ENCODE measurements at regions not wholly inside any gene's neighbourhood (a gene's known extent, or its start where the extent isn't known, plus 50 kb on each side); places are given as distances from the start of the nearest gene placed in this dataset.
A peak's percentile ranks its signal among the peaks of the same experiment; 100 is the strongest.

DNA sequence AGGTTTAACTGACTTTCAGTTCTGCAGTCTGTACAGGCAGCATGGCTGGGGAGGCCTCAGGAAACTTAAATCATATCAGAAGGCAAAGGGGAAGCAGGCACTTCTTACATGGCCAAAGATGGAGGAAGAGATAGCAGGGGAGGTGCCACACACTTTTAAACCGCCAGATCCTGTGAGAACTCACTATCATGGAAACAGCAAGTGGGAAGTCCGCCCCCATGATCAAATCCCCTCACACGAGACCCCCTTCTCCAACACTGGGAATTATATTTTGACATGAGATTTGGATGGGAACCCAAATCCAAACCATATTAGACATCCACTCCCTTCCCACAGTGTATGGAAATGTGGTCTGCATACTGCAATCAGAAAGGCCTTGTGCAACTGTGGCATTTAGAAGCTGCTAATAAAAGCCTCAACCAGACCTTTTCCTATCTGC, 148.2 kb downstream of the FCRL5 start (continued):
- TF ChIP-seq, protein P1, sequence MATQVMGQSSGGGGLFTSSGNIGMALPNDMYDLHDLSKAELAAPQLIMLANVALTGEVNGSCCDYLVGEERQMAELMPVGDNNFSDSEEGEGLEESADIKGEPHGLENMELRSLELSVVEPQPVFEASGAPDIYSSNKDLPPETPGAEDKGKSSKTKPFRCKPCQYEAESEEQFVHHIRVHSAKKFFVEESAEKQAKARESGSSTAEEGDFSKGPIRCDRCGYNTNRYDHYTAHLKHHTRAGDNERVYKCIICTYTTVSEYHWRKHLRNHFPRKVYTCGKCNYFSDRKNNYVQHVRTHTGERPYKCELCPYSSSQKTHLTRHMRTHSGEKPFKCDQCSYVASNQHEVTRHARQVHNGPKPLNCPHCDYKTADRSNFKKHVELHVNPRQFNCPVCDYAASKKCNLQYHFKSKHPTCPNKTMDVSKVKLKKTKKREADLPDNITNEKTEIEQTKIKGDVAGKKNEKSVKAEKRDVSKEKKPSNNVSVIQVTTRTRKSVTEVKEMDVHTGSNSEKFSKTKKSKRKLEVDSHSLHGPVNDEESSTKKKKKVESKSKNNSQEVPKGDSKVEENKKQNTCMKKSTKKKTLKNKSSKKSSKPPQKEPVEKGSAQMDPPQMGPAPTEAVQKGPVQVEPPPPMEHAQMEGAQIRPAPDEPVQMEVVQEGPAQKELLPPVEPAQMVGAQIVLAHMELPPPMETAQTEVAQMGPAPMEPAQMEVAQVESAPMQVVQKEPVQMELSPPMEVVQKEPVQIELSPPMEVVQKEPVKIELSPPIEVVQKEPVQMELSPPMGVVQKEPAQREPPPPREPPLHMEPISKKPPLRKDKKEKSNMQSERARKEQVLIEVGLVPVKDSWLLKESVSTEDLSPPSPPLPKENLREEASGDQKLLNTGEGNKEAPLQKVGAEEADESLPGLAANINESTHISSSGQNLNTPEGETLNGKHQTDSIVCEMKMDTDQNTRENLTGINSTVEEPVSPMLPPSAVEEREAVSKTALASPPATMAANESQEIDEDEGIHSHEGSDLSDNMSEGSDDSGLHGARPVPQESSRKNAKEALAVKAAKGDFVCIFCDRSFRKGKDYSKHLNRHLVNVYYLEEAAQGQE (IDR thresholded peaks at IDR 0.05; ENCODE audit: unreplicated experiment), result no peak
- TF ChIP-seq, protein P2, sequence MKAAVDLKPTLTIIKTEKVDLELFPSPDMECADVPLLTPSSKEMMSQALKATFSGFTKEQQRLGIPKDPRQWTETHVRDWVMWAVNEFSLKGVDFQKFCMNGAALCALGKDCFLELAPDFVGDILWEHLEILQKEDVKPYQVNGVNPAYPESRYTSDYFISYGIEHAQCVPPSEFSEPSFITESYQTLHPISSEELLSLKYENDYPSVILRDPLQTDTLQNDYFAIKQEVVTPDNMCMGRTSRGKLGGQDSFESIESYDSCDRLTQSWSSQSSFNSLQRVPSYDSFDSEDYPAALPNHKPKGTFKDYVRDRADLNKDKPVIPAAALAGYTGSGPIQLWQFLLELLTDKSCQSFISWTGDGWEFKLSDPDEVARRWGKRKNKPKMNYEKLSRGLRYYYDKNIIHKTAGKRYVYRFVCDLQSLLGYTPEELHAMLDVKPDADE (IDR thresholded peaks at IDR 0.05), result no peak
- no peak for TF ChIP-seq POLR2AphosphoS5 (IDR thresholded peaks at IDR 0.05; ENCODE audit: low read depth)
- no peak for TF ChIP-seq EZH2phosphoT487 (IDR thresholded peaks at IDR 0.05; ENCODE audit: unreplicated experiment)

DNA sequence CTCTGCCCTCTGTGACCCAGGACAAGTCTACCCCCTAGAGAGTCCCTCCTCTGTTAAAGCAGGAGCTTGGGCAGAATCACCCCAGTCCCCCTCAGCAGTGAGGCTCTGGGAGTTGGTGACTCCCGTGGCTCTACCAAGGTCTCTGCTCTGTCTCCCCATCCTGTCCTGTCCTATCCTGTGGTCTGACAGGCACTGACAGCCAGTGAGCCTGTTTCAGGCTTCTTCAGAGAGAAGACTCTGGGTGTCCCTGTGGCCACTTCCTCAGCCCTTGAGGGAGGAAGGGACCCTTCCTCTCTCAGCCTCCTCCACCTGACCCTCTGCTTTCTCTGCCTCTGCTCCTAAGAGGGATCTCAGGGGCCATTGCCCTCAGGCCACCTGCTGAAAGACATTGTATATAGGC, 148.7 kb downstream of the FCRL5 start:
- Mint-ChIP-seq H3K4me3 (no peak overlapping the region), H3K36me3 (ENCODE audit: low read depth) (no peaks in the 10 kb centered on the region), H3K9me3 (no peaks in the 10 kb centered on the region), H3K27ac (no peak overlapping the region), H3K27me3 (ENCODE audit: insufficient read depth, low read depth, poor library complexity) (peaks cover 2% of the 10 kb centered on the region), H3K4me1 (peaks cover 15% of the 10 kb centered on the region)
- Histone ChIP-seq H3K4me1 (ENCODE audit: insufficient read depth) (no peaks in the 10 kb centered on the region), H3K27me3 (ENCODE audit: insufficient read depth) (no peaks in the 10 kb centered on the region), H3K27ac (ENCODE audit: low read depth) (no peak overlapping the region), H3F3A (replicated peaks; ENCODE audit: low read depth) (no peaks in the 10 kb centered on the region), H3K4me2 (no peak overlapping the region), H4K20me1 (replicated peaks; ENCODE audit: insufficient read depth) (no peaks in the 10 kb centered on the region), H3K79me2 (replicated peaks; ENCODE audit: insufficient read depth) (no peaks in the 10 kb centered on the region), H3K4me3 (no peak overlapping the region), H2AFZ (peak overlapping the region; percentile 78; the same call in 1 of the 2 replicates), H3K9me2 (ENCODE audit: insufficient read depth) (0 out of 2 replicates have a peak, but pooled peaks cover 7% of the 10 kb centered on the region), H3K36me3 (ENCODE audit: insufficient read depth) (no peaks in the 10 kb centered on the region)
- no peak for DNase-seq (ENCODE audit: low spot score)
- no peak for ATAC-seq
- TF ChIP-seq CREB1 (CRISPR knock-in tag; IDR thresholded peaks at IDR 0.05; ENCODE audit: low read depth) (no peak), ZNF331 (CRISPR knock-in tag; IDR thresholded peaks at IDR 0.05; ENCODE audit: low read depth) (no peak), NANOG (IDR thresholded peaks at IDR 0.05; ENCODE audit: borderline replicate concordance) (no peak), STAT1 (IDR thresholded peaks at IDR 0.05; ENCODE audit: unreplicated experiment) (no peak), ZNF114 (CRISPR knock-in tag; IDR thresholded peaks at IDR 0.05) (no peak), EZH2phosphoT487 (IDR thresholded peaks at IDR 0.05; ENCODE audit: unreplicated experiment) (no peak)
- TF ChIP-seq, protein P1 (IDR thresholded peaks at IDR 0.05; ENCODE audit: unreplicated experiment), result no peak
- TF ChIP-seq, protein P3, sequence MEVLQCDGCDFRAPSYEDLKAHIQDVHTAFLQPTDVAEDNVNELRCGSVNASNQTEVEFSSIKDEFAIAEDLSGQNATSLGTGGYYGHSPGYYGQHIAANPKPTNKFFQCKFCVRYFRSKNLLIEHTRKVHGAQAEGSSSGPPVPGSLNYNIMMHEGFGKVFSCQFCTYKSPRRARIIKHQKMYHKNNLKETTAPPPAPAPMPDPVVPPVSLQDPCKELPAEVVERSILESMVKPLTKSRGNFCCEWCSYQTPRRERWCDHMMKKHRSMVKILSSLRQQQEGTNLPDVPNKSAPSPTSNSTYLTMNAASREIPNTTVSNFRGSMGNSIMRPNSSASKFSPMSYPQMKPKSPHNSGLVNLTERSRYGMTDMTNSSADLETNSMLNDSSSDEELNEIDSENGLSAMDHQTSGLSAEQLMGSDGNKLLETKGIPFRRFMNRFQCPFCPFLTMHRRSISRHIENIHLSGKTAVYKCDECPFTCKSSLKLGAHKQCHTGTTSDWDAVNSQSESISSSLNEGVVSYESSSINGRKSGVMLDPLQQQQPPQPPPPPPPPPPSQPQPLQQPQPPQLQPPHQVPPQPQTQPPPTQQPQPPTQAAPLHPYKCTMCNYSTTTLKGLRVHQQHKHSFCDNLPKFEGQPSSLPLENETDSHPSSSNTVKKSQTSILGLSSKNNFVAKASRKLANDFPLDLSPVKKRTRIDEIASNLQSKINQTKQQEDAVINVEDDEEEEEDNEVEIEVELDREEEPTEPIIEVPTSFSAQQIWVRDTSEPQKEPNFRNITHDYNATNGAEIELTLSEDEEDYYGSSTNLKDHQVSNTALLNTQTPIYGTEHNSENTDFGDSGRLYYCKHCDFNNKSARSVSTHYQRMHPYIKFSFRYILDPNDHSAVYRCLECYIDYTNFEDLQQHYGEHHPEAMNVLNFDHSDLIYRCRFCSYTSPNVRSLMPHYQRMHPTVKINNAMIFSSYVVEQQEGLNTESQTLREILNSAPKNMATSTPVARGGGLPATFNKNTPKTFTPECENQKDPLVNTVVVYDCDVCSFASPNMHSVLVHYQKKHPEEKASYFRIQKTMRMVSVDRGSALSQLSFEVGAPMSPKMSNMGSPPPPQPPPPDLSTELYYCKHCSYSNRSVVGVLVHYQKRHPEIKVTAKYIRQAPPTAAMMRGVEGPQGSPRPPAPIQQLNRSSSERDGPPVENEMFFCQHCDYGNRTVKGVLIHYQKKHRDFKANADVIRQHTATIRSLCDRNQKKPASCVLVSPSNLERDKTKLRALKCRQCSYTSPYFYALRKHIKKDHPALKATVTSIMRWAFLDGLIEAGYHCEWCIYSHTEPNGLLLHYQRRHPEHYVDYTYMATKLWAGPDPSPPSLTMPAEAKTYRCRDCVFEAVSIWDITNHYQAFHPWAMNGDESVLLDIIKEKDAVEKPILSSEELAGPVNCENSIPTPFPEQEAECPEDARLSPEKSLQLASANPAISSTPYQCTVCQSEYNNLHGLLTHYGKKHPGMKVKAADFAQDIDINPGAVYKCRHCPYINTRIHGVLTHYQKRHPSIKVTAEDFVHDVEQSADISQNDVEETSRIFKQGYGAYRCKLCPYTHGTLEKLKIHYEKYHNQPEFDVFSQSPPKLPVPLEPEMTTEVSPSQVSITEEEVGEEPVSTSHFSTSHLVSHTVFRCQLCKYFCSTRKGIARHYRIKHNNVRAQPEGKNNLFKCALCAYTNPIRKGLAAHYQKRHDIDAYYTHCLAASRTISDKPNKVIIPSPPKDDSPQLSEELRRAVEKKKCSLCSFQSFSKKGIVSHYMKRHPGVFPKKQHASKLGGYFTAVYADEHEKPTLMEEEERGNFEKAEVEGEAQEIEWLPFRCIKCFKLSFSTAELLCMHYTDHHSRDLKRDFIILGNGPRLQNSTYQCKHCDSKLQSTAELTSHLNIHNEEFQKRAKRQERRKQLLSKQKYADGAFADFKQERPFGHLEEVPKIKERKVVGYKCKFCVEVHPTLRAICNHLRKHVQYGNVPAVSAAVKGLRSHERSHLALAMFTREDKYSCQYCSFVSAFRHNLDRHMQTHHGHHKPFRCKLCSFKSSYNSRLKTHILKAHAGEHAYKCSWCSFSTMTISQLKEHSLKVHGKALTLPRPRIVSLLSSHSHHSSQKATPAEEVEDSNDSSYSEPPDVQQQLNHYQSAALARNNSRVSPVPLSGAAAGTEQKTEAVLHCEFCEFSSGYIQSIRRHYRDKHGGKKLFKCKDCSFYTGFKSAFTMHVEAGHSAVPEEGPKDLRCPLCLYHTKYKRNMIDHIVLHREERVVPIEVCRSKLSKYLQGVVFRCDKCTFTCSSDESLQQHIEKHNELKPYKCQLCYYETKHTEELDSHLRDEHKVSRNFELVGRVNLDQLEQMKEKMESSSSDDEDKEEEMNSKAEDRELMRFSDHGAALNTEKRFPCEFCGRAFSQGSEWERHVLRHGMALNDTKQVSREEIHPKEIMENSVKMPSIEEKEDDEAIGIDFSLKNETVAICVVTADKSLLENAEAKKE (CRISPR knock-in tag; IDR thresholded peaks at IDR 0.05), result no peak
